Glutamatergic neuron (in vitro differentiated cells): ENCODE measurements at regions not wholly inside any gene's neighbourhood (a gene's known extent, or its start where the extent isn't known, plus 50 kb on each side); places are given as distances from the start of the nearest gene placed in this dataset.

Source experiments
- DNase-seq: peaks from one replicate; pipeline ENCODE4 v3.0.0; 2022
- H3K27ac Mint-ChIP-seq: one replicate; pipeline ENCODE4 v1.8.0; 2020; ENCODE audit warnings: mild to moderate bottlenecking, mixed read lengths, inconsistent platforms; ENCODE audit not compliant: unreplicated experiment
- H3K27me3 Mint-ChIP-seq: one replicate; pipeline ENCODE4 v1.8.0; 2020; ENCODE audit warnings: mild to moderate bottlenecking, moderate library complexity, mixed read lengths, inconsistent platforms; ENCODE audit not compliant: unreplicated experiment
- H3K36me3 Mint-ChIP-seq: one replicate; pipeline ENCODE4 v1.8.0; 2020; ENCODE audit warnings: mild to moderate bottlenecking, mixed read lengths, inconsistent platforms; ENCODE audit not compliant: unreplicated experiment
- H3K4me1 Mint-ChIP-seq: one replicate; pipeline ENCODE4 v1.8.0; 2020; ENCODE audit warnings: mild to moderate bottlenecking, low read depth, mixed read lengths, inconsistent platforms; ENCODE audit not compliant: unreplicated experiment
- H3K4me3 Mint-ChIP-seq: one replicate; pipeline ENCODE4 v1.8.0; 2020; ENCODE audit warnings: mild to moderate bottlenecking, mixed read lengths, inconsistent platforms; ENCODE audit not compliant: unreplicated experiment
- H3K9me3 Mint-ChIP-seq: one replicate; pipeline ENCODE4 v1.8.0; 2020; ENCODE audit warnings: mild to moderate bottlenecking, moderate library complexity, mixed read lengths, inconsistent platforms; ENCODE audit not compliant: unreplicated experiment
- CTCF ChIP-seq: fragments of 200-600 bp; sonication (generic); IDR thresholded peaks from one replicate; pipeline ENCODE4 v1.5.0; 2021; ENCODE audit not compliant: partially characterized antibody, unreplicated experiment

GRCh38 chr13:44176173-44176572 is 197.5 kb upstream of the SERP2 start:
- Mint-ChIP-seq H3K4me1 (peaks cover 2% of the 10 kb centered on the region), H3K27me3 (peaks cover 2% of the 10 kb centered on the region), H3K27ac (no peak overlapping the region), H3K9me3 (peaks cover 1% of the 10 kb centered on the region), H3K4me3 (no peak overlapping the region), H3K36me3 (peaks cover 4% of the 10 kb centered on the region)
- no peak for TF ChIP-seq CTCF
- DNase-seq: no peak

DNA sequence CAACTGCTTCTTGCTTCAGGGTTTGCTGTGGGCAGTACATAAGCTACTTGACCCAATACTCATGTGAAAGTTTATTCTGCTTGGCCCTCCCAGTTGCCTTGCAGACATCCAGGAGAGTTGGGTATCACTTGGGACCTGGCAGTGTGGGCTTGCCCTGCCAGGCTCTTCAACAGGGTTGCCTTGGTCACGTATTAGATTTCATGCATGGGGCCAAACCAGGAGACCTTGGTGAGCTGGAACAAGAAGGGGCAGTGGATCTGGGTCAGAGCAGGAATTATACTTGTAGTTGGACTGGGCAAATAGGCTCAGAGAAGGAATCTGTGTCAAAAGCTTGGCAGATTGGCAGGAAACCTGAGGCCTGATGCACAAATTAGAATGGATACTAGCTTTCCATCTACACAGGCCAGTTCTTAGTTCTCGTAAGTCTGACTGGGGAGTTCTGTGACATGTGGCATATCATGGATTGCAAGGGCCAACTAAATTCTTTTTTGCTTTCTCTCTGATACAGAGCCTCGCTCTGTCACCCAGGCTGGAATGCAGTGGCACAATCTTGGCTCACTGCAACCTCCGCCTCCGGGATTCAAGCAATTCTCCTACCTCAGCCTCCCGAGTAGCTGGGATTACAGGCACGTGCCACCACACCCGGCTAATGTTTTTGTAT is 192.6 kb upstream of the SERP2 start:
- Mint-ChIP-seq H3K4me1 (no peaks in the 10 kb centered on the region), H3K27ac (no peak overlapping the region), H3K9me3 (peaks cover 3% of the 10 kb centered on the region), H3K27me3 (peaks cover 2% of the 10 kb centered on the region), H3K4me3 (no peak overlapping the region), H3K36me3 (no peaks in the 10 kb centered on the region)
- TF ChIP-seq CTCF: no peak
- DNase-seq: no peak

DNA sequence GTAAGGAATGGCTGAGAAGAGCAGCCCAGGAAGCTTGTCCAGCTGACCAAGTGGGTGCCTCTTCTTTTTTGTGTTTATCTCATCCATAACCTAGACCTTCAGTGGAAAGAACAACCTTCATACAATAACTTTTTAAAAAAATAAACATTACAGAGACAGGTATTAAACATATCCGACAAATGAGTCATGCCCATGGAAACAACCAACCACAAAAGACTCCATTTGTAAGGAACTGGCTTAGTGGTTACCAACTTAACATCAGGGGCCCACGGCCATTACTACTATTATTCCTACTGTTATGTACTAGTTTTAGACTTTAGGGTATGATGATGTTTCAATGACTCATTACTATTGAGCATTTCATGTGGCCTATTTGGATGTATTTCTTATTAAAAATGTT is 191.7 kb upstream of the SERP2 start:
- Mint-ChIP-seq H3K9me3 (peaks cover 3% of the 10 kb centered on the region), H3K36me3 (no peaks in the 10 kb centered on the region), H3K4me3 (no peak overlapping the region), H3K4me1 (no peaks in the 10 kb centered on the region), H3K27ac (no peak overlapping the region), H3K27me3 (peaks cover 2% of the 10 kb centered on the region)
- DNase-seq: no peak
- no peak for TF ChIP-seq CTCF

GRCh38 chr13:44184740-44185139 is 188.9 kb upstream of the SERP2 start:
- peaks cover 3% of the 10 kb centered on the region for H3K9me3 Mint-ChIP-seq
- no peak overlapping the region for H3K27ac Mint-ChIP-seq
- DNase-seq: no peak
- TF ChIP-seq CTCF: no peak
- no peaks in the 10 kb centered on the region for H3K27me3 Mint-ChIP-seq
- no peak overlapping the region for H3K4me3 Mint-ChIP-seq
- H3K36me3 Mint-ChIP-seq: no peaks in the 10 kb centered on the region
- H3K4me1 Mint-ChIP-seq: no peaks in the 10 kb centered on the region

GRCh38 chr13:44188257-44188656 is 185.4 kb upstream of the SERP2 start:
- H3K4me1 Mint-ChIP-seq: peaks cover 9% of the 10 kb centered on the region
- H3K27ac Mint-ChIP-seq: no peak overlapping the region
- no peak for TF ChIP-seq CTCF
- no peaks in the 10 kb centered on the region for H3K36me3 Mint-ChIP-seq
- H3K27me3 Mint-ChIP-seq: no peaks in the 10 kb centered on the region
- no peak for DNase-seq
- peaks cover 3% of the 10 kb centered on the region for H3K9me3 Mint-ChIP-seq
- no peak overlapping the region for H3K4me3 Mint-ChIP-seq
